NCI-H460 (cell line): ENCODE measurements at regions not wholly inside any gene's neighbourhood (a gene's known extent, or its start where the extent isn't known, plus 50 kb on each side); places are given as distances from the start of the nearest gene placed in this dataset.

ENCODE experiments used
- DNase-seq: peaks from one replicate; pipeline ENCODE4 v3.0.0-alpha.2; 2016; ENCODE audit warnings: low read depth; ENCODE audit errors: extremely low read depth

GRCh38 chr11:128053981-128054931 is 533.1 kb downstream of the ETS1 start:
- DNase-seq, result no peak

GRCh38 chr11:128052912-128053641 is 534.3 kb downstream of the ETS1 start:
- DNase-seq, result no peak

- DNase-seq, result no peak
Observed at GRCh38 chr11:128048121-128048520, 539.2 kb downstream of the ETS1 start.

GRCh38 chr11:128047026-128047425 is 540.3 kb downstream of the ETS1 start:
- no peak for DNase-seq

GRCh38 chr11:128046213-128046612 is 541.1 kb downstream of the ETS1 start:
- no peak for DNase-seq

GRCh38 chr11:128045094-128045725 is 542.1 kb downstream of the ETS1 start:
- DNase-seq, result no peak

GRCh38 chr11:128042290-128042751 is 545.0 kb downstream of the ETS1 start:
- DNase-seq, result no peak

GRCh38 chr11:128040603-128041002 is 546.8 kb downstream of the ETS1 start:
- no peak for DNase-seq

- DNase-seq, result no peak
Observed at GRCh38 chr11:128039140-128040021, 548.0 kb downstream of the ETS1 start.

- DNase-seq, result no peak
Observed at GRCh38 chr11:128036556-128037093, 550.7 kb downstream of the ETS1 start.

- DNase-seq, result no peak
Observed at GRCh38 chr11:128036006-128036405, 551.4 kb downstream of the ETS1 start.

- peak; percentile 40 for DNase-seq
Observed at GRCh38 chr11:128031538-128032134, 555.7 kb downstream of the ETS1 start.

GRCh38 chr11:128029219-128029722 is 558.1 kb downstream of the ETS1 start:
- DNase-seq, result no peak

- no peak for DNase-seq
Observed at GRCh38 chr11:128026596-128026995, 560.8 kb downstream of the ETS1 start.

- DNase-seq, result no peak
Observed at GRCh38 chr11:128022761-128023160, 564.6 kb downstream of the ETS1 start.

GRCh38 chr11:128022007-128022368 is 565.4 kb downstream of the ETS1 start:
- no peak for DNase-seq

- DNase-seq, result no peak
Observed at GRCh38 chr11:128021349-128022006, 565.9 kb downstream of the ETS1 start.

GRCh38 chr11:128018692-128019091 is 568.7 kb downstream of the ETS1 start:
- no peak for DNase-seq

- no peak for DNase-seq
Observed at GRCh38 chr11:128005562-128005961, 581.8 kb downstream of the ETS1 start.
